ENCODE measurements at regions not wholly inside any gene's neighbourhood (a gene's known extent, or its start where the extent isn't known, plus 50 kb on each side); places are given as distances from the start of the nearest gene placed in this dataset.

- no peak for TF ChIP-seq CTCF (IDR thresholded peaks at IDR 0.05; ENCODE audit: insufficient read depth, low read depth, low read length)
- CTCF ChIA-PET, result no interaction called here
- POLR2A ChIA-PET, result no interaction called here
These were observed 264.4 kb upstream of the GALNT17 start for GRCh38 chr7:70867513-70867912.

DNA sequence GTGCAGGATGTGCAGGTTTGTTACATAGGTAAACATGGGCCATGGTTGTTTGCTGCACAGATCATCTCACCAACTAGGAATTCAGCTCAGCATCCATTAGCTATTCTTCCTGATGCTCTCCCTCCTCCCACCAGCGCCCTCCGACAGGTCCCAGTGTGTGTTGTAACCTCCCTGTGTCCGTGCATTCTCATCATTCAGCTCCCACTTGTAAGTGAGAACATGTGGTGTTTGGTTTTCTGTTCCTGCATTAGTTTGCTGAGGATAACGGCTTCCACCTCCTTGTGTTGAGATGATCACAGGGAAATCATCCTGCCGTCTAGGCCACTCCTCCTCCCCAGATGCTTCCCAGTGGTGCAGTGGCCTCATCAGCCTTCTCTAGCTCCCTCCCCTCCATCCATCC is 261.6 kb upstream of the GALNT17 start:
- ChIA-PET POLR2A (no interaction called here), CTCF (interaction anchor here (1.2 kb wide), 1 partner anchor 14 kb away, joined by 3 read pairs; no protein-coding TSS in a partner anchor)
- DNase-seq (ENCODE audit: low read depth), result no peak
- H3K27me3 ChIP-seq (ENCODE audit: control insufficient read depth, insufficient read depth, low read length), result no peaks in the 10 kb centered on the region
- no peak overlapping the region for H3K4me3 ChIP-seq (ENCODE audit: low read depth, low read length)
- no peaks in the 10 kb centered on the region for H3K36me3 ChIP-seq (ENCODE audit: control insufficient read depth, insufficient read depth, low read length)
- no peak for TF ChIP-seq CTCF (IDR thresholded peaks at IDR 0.05; ENCODE audit: insufficient read depth, low read depth, low read length)

More at GRCh38 chr7:70867513-70867912, 264.4 kb upstream of the GALNT17 start:
- DNase-seq (ENCODE audit: low read depth), result no peak
- Histone ChIP-seq H3K27me3 (ENCODE audit: control insufficient read depth, insufficient read depth, low read length) (no peaks in the 10 kb centered on the region), H3K4me3 (ENCODE audit: low read depth, low read length) (no peak overlapping the region), H3K36me3 (ENCODE audit: control insufficient read depth, insufficient read depth, low read length) (no peaks in the 10 kb centered on the region)

DNA sequence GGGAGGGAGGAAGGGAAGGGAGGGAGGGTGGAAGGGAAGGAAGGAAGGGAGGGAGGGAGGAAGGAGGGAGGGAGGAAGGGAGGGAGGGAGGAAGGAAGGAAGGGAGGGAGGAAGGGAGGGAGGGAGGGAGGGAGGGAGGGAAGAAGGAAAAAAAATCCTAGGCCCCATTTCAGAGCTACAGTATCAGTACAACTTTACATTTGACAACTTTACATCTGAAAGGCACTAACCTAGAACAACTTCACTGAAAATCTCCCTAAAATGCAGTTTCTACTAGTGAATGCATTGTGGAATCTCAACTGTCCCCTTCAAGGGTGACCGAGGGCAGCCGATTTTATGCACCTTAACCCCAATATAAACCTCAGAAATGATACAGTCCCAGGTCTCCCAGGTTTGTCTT is 259.8 kb upstream of the GALNT17 start:
- POLR2A ChIA-PET, result no interaction called here

DNA sequence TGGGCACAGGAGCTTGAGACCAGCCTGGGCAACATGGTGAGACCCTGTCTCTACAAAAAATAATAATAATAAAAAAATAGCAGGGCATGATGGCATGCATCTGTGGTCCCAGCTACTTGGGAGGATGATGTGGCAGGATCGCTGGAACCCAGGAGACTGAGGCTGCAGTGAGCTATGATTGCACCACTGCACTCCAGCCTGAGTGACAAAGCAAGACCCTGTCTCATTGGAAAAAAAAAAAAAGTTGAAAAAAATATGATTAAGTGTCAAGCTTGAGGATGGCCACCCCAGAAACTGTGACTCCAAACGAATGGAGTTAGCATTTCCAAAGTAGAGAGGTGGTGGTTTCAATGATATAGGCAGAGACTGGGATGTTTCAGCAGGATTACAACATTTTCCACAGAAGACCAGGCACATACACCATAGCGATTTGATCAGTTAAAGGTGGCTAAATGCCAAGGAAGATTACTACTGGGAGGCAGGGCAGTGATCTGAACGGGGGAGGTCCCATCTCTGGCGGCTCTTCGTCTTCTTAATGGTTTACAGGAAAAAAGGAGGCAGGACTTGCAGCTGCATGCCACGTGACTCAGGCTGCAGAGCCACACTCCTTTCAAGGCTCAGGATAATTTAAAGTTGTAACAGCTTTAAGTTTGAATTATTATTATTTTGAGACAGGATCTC is 250.6 kb upstream of the GALNT17 start:
- ChIA-PET CTCF (interaction anchor here (0.6 kb wide), 1 partner anchor 752 kb away, joined by 4 read pairs; no protein-coding TSS in a partner anchor), POLR2A (interaction anchor here (0.6 kb wide), 1 partner anchor 12 kb away, joined by 4 read pairs; no protein-coding TSS in a partner anchor)
- Histone ChIP-seq H3K27me3 (ENCODE audit: control insufficient read depth, insufficient read depth, low read length) (no peaks in the 10 kb centered on the region), H3K4me3 (ENCODE audit: low read depth, low read length) (no peak overlapping the region), H3K36me3 (ENCODE audit: control insufficient read depth, insufficient read depth, low read length) (no peaks in the 10 kb centered on the region)
- no peak for DNase-seq (ENCODE audit: low read depth)
- TF ChIP-seq CTCF (IDR thresholded peaks at IDR 0.05; ENCODE audit: insufficient read depth, low read depth, low read length), result no peak

More for the DNA sequence above, 259.8 kb upstream of the GALNT17 start:
- CTCF ChIA-PET, result no interaction called here
- DNase-seq (ENCODE audit: low read depth), result no peak
- Histone ChIP-seq H3K27me3 (ENCODE audit: control insufficient read depth, insufficient read depth, low read length) (no peaks in the 10 kb centered on the region), H3K36me3 (ENCODE audit: control insufficient read depth, insufficient read depth, low read length) (no peaks in the 10 kb centered on the region), H3K4me3 (ENCODE audit: low read depth, low read length) (no peak overlapping the region)
- no peak for TF ChIP-seq CTCF (IDR thresholded peaks at IDR 0.05; ENCODE audit: insufficient read depth, low read depth, low read length)

DNA sequence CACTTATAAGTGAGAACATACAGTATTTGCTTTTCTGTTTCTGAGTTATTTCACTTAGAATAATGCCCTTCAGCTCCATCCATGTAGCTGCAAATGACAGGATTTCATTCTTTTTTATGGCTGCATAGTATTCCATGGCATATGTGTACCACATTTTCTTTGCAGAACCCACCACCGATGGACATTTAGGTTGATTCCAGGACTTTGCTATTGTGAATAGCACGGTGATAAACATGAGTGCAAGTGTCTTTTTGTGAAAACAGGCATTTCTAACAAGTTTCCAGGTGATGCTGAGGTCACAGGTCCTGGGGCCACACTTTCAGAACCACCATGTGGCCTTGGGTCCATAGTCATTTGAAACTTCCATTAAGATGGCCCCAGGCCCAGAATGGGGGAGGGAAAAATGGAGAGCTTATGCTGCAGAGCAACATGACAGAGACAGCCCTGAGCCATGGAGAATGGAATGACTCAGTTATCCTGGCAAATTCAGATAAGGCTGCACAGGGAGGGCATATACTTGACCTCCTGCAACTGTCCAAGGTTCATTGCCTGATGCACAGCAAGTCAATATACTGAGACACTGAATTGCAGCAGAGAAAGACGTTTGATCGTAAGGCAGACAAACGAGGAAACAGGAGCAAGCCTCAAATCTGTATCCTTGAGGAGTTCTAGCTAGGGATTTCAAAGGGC is 248.0 kb upstream of the GALNT17 start:
- Histone ChIP-seq H3K4me3 (ENCODE audit: low read depth, low read length) (no peak overlapping the region), H3K36me3 (ENCODE audit: control insufficient read depth, insufficient read depth, low read length) (no peaks in the 10 kb centered on the region), H3K27me3 (ENCODE audit: control insufficient read depth, insufficient read depth, low read length) (no peaks in the 10 kb centered on the region)
- ChIA-PET CTCF (no interaction called here), POLR2A (no interaction called here)
- no peak for DNase-seq (ENCODE audit: low read depth)
- TF ChIP-seq CTCF (IDR thresholded peaks at IDR 0.05; ENCODE audit: insufficient read depth, low read depth, low read length), result no peak
